CD4-positive, alpha-beta T cell treated with Interleukin-17A for 1 hour (primary cell): ENCODE measurements at regions not wholly inside any gene's neighbourhood (a gene's known extent, or its start where the extent isn't known, plus 50 kb on each side); places are given as distances from the start of the nearest gene placed in this dataset.
"Not testable (repeated sequence)": the region's sequence is repeated elsewhere in the genome, so short reads cannot be mapped to it uniquely, and the experiment has no call there.

Experiments
- DNase-seq: peaks from one replicate; pipeline ENCODE4 v3.0.0-alpha.2; 2020

DNA sequence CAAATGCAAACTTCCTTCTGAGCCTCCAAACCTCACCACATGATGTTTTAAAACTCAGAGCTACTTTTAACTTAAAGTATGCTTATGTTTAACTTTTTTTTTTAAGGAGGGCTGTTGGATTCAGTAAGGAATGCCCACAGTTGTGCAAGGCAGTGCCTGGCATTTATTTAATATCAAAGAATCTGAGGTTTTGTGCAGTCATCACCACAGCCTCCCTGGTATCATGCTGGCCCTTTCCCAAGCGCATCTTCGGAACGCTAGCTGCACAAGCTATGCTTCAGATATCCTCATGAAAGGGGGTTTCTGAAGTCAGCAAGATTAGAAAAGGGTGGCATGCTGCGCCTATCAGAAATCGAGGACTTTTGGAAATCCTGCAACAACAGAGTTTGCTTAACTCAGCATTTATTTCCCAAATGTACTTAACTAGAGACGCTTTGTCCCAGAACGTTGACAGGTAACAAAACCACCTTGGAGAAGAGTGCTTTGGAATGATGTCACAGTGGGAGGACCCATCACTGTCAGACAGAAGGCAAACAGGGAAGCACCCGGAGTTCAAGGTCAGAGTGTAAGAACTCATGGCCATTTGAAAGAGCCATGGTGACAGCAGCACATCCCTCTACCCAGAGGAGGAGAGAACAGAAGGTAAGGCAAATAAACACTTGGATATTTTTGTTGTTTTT lies 120.2 kb upstream of the IGF1R start:
- DNase-seq: no peak

DNA sequence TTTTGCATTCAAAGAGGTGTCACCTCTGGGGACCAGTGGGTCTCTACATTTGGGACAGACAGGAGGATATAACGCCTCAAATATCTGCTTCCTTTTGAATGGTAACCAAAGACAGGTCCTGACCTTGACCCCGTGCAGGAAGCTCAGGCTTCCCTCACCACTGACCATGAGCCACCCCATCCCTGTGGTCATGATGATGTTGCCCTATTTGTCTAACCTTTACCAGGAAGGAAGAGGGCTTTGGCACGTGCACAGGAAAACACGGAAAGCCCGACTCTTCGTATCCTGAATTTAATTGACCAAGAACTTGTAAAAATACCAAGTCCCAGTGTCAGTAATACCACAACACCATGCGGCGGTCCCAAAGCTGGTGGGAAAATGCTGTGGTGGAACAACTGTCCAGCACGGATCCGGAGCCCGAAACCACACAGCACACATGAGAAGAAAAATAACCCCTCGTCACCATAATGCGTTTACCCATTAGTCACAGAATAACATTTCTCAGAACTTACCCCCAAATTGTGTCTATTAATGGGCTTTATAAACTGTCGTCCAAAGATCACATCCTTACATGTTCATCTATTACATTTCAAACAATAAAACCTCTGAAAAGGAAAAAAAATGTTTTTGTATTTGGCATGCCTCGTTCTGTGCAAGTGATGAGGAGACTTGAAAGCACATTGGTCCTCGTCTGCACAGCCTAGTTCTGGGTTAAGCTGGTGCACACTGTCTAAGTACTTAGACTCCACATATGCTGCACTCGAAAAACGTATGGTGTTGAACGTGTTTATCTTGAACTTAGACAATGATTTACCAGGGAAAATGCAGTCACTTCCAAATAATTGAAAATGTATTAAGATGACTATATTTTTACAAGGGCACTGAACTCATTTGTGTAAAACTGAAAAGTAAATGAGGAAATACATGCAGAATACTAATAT lies 118.9 kb upstream of the IGF1R start:
- no peak for DNase-seq

DNA sequence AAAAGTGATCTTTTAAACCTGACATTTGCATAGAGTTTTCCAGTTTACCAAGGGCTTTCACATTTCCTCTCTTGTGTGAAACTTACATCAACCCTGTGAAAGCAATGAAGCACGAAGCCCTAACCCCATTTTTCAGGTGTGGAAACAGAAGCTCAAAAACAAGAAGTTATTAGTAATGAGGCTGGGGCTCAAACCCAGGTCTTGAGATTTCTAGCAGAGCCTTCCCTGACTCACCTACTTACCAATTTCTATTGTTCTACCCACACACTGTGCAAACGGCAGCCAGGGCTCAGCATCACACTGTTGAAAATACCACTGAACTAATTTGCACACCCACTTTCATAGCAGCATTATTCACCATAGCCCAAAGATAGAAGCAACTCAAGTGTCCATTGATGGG lies 117.8 kb upstream of the IGF1R start:
- no peak for DNase-seq

DNA sequence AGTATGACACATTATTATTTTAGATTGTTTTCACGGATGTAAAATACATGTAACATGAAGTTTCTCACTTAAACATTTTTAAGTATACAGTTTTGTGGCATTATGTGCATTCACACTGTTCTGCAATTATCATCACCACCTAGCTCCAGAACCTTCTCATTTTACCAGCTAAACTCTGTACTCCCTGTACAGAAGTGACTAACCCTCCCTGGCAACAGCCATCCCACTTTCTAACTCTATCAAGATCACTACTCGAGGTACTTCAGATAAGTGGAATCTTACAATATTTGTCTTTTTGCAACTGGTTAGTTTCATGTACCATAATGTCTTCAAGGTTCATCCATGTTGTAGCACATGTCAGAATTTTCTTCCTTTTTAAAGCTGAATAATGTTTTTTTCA lies 116.3 kb upstream of the IGF1R start:
- no peak for DNase-seq

DNA sequence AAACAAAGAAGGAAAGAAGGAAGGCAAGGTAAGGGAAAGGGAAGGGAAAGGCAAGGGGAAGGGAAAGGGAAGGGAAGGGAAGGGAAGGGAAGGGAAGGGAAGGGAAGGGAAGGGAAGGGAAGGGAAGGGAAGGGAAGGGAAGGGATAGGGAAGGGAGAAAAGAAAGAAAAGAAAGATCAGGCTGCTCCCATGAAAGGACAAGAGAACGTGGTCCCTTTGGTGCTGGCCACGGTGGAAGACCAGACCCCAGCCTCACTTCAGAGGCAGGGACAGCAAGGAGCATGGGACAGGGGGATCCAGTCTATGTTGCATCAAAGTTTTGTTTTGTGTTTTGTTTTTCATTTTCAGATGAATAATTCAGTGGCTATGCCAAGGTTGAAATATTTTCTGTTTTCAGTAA lies 111.4 kb upstream of the IGF1R start:
- no peak for DNase-seq

DNA sequence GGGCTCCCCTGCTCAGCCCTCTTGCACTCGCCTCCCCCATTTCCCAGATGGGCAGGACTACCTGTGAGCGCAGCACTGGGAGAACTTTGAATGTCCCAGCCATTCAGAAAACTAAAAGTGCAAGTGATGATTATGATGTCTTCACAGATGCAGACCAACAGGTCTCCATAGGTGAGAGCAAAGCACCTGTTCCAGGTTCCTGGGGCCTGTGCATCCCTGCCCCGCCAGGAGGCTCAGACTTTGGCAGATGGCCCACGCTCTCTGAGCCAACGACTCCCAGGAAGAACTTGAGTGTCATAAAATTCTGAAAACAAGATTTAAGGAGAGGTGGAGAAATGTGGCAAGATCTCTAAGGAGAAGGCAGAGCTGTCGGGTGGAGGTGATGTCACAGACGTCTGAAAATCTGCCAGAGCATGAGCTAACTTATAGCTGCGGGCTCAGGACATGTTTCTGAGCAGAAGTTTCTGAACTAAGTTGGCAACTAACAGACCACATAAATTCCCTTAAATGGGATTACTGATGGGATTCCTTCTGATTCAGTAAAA lies 110.8 kb upstream of the IGF1R start:
- no peak for DNase-seq

DNA sequence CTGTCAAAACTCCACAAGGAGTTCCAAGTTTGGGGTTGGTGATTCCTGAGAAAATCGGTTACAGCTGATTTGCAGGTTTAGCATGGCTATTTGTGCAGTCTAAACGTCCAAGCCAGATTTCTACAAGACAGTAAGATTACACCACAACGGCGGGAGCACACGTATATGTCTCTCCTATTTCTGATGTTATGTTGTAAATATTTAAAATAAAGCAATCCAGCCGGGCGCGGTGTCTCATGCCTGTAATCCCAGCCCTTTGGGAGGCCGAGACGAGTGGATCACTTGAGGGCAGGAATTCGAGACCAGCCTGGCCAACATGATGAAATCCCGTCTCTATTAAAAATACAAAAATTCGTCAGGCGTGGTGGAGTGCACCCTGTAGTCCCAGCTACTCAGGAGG lies 106.8 kb upstream of the IGF1R start:
- no peak for DNase-seq

DNA sequence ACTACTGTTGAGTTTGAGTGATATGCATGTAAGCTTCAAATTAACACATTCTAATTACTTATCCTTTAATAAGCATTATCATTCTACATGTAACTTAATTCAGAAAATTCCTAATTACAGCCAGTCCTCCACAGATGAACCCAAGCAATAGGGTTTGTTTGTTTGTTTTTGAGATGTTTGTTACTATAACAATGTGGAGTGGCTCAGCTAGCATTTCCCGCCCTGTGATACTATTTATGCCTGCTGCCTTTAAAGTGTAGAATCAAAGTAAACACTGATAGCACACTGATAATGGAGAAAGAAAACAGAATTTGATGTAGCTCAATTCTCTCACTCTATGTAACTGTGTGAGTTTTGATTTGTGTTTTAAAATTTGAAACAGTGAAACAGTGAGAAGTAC lies 105.1 kb upstream of the IGF1R start:
- no peak for DNase-seq

DNA sequence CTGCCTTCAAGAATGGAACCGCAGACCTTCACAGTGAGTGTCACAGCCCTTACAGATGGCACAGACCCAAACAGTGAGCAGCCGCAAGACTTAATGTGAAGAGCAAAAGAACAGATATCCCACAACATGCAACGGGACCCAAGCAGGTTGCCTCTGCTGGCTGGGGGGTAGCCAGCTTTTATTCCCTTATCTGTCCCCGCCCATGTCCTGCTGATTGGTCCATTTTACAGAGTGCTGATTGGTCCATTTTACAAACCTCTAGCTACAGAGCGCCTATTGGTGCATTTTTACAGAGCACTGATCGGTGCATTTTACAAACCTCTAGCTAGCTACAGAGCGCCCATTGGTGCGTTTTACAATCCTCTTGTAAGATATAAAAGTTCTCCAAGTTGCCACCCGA lies 102.0 kb upstream of the IGF1R start:
- no peak for DNase-seq

DNA sequence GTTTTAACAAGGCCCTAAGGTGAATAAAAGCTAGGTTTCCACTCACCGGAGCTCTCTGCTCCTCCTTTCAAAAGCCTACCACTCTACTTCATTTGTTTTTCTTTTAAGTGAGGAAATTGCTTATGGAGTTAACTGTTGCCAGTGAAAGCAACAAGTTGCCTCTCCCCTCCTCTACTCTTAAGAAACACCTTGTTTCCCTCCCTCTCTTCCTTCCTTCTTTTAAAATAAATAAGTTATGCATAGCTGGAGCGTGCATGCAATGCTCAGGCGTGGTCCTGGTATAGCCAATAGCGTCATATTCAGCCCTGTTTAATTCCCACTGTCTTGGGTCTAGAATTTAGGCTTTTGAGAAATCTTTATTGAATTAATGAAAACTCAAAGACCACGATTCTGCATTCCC lies 101.1 kb upstream of the IGF1R start:
- no peak for DNase-seq

DNA sequence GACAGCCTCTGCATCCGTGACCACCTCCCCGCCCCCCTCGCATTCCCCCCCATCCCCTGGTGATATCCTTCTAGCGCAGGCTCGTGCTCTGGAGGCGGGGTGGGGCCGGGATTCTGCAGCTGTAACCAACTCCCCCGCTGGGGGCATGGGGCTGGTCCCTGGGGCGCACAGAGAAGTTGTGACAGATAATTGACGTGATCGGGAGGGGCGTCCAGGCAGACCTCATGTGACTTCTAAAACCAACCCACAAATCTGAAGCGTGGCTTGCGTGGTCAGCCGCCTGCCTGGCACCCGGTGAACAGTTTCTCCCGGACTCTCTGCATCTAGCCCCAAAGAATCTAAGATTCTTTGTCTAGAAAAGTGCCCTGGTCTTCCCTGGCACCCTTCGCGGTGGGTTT lies 100.6 kb upstream of the IGF1R start:
- no peak for DNase-seq

DNA sequence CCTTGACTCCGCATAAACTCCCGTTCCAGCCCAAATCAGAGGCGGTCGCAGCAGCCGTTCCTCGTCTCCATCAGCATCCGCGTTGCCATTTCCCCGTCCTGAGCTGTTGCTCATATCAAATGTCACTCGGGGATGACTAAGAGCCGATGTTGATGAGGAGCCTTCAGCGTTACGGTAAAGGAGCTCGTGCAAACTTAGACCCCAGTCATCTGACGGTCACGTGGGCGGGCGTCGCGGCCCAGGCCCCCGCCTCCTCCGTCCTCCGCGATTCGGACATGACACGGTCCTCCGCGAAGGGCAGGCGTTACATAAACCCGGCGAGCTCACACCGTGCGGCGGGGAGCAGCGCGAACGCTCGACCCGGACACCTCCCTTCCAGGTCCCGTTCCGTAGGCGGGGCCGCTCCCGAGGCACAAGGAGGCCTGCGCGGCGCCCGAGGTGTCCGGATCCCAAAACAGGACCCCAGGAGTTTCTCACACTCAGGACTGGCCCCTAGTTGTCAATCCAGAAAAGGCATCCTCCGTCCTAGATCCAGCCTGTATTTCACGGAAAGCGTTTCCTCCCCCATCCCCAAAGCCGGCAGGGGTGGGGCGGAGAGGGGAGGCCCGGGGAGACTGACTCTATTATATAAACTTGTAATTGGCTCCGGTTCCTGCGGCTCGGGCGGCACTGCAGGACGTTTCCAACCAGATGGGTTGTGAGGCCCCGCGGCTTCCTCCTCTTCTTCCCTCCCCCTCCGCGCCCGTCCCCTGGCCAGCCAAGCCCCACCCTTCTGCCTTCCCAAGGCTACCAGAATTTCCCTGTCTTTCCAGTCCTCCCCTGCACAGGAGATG lies 100.0 kb upstream of the IGF1R start:
- DNase-seq: peak; percentile 2

DNA sequence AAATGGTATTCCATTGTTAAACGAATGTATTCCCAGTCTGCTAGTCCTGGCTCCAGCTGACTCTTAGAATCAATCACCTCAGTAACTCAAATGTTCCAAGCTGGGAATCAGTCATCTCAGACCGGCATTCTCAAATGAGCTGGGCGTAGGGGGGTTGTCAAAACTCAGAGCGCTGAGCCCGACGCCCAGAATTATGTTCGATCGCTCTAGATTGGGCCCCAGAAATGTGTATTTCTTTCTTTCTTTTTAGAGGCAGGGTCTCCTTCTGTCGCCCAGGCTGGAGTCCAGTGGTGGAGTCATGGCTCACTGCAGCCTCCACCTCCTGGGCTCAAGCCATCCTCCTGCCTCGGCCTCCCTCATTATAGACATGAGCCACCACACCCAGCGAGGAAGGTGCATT lies 99.3 kb upstream of the IGF1R start:
- no peak for DNase-seq

DNA sequence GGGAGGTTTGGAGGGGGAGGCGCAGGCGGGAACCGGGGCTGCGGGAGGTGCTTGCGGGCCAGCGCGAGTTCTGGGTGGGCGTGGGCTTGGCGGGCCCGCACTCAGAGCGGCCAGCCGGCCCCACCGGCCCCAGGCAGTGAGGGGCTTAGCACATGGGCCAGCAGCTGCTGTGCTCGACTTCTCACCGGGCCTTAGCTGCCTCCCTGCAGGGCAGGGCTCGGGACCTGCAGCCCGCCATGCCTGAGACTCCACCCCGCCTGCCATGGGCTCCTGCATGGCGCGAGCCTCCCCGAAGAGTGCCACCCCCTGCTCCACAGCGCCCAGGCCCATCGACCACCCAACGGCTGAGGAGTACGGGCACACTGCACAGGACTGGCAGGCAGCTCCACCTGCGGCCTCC lies 98.6 kb upstream of the IGF1R start:
- no peak for DNase-seq

DNA sequence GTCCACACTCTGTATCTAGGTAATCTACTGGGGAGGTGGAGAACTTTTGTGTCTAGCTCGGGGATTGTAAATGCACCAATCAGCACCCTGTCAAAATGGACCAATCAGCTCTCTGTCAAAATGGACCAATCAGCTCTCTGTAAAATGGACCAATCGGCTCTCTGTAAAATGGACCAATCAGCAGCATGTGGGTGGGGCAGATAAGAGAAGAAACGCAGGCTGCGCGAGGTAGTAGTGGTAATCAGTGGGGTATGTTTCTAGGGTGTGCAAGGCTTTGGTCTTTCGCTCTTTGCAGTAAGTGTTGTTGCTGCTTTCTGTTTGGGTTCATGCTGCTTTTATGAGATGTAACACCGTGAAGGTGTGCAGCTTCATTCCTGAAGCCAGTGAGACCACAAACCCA lies 98.0 kb upstream of the IGF1R start:
- DNase-seq: not testable (repeated sequence)

DNA sequence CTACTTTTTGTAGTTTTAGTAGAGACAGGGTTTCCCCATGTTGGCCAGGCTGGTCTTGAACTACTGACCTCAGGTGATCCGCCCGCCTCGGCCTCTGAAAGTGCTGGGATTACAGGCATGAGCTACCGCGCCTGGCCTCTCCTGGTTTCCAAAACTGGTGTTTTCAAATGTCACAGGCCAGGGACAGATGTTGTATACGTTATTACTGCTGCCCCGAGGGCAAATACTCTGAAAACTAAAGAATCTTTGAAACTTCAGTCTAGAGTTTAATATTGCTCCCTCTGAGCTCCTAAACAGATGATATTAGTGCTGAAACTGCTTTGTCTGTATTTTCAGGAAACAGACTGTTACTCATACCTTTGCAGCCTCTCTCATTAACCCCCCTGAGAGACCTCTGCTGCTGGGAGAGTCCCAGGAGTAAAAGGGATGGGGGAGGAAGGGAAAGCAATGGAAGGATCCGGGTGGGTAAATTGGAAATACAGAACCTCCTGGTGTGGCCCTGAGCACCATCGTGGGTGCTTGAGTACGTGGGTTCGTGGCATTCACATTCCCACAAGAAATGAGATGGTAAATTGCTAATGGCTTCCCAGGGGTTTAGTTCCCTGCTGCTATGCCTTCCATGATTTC lies 96.3 kb upstream of the IGF1R start:
- no peak for DNase-seq

DNA sequence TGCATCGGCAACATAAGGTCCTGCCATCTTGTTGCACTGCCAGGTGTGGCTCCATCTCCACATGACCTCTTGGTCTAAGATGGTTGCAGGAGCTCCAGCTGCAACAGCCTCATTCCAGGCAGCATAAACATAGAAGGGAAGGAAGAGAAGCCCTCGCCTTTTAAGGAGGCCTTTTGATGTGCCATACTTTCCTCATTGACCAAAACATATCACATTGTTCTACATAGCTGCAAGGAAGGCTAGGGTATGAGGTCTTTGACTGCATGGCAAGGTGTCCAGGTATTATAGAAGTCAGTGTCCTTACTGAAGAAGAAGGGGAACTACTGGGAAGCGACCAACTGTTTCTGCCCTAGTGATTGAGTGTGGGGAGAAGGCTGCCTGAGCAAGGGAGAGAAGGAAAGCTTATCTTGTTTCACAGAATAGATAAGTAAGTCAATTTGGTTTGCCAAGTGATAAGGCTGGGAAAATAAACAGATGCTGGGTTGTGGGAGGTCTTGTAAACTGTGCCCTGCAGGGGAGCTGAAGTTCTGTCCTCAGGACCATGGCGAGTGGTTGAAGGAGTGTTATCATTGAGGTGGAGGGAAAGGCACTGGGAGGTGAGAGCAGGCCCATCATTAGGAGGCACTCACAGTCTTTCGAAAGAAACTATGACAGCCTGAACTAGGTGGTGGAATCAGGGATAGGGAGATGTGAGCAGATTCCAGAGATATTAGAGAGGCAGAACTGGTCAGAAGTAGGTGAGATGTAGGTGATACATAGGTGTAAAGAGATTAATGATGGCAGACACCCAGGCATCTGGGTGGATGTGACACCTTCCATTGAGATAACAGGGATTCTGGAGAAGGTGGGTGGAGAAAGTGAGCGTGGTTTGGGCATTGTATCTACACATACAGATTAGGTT lies 93.8 kb upstream of the IGF1R start:
- DNase-seq: no peak

DNA sequence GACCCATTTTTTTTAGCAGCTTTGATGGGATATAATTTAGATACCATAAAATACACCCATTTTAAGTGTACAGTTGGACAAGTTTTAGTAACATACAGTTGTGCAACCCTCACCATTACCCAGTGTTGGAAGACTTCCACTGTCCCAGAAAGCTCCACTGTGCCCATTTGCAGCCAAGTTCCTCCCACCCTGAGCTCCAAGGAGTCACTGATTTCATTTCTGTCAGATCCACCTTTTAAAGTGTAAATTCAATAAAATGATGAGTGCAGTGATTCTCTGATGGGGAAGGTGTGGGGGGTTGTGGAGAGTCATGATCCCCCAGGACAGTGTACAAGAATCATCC lies 93.2 kb upstream of the IGF1R start:
- no peak for DNase-seq

DNA sequence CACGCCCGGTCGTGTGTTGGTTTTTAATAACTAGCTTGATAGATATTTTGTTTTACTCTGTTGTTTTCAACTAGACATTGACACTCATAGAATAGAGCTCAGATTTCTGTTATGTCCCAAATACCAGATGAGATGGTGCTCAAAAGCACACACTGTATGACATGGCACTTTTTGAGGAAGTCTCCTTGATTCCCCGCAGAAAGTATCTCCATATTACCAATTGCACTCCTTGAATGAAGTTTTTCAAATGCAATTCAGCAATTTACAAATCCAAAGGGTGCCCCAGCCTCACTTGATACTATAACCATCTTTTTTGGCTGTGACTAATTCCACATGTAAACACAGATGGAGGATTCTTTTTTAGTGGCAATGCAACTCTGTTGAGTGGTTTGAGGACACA lies 92.0 kb upstream of the IGF1R start:
- DNase-seq: no peak

DNA sequence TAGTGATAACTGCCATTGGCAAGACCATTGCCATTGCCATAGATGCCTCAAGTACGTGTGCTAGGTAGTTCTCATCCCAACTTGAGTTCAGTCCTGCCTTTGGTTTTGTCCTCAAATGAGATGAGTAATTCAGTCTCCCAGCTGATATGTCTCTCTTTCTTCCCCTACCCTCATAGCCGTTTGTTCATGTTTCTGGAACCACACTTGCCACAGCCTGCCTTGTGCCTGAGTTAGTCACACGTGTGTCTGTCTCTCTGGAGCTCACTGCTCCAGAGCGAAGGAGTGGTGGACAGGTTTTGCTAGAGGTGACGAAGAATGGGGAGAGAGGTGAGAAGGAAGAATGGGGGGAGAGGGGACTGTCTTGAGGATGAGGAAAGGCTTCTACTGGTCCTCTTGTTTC lies 88.0 kb upstream of the IGF1R start:
- no peak for DNase-seq

DNA sequence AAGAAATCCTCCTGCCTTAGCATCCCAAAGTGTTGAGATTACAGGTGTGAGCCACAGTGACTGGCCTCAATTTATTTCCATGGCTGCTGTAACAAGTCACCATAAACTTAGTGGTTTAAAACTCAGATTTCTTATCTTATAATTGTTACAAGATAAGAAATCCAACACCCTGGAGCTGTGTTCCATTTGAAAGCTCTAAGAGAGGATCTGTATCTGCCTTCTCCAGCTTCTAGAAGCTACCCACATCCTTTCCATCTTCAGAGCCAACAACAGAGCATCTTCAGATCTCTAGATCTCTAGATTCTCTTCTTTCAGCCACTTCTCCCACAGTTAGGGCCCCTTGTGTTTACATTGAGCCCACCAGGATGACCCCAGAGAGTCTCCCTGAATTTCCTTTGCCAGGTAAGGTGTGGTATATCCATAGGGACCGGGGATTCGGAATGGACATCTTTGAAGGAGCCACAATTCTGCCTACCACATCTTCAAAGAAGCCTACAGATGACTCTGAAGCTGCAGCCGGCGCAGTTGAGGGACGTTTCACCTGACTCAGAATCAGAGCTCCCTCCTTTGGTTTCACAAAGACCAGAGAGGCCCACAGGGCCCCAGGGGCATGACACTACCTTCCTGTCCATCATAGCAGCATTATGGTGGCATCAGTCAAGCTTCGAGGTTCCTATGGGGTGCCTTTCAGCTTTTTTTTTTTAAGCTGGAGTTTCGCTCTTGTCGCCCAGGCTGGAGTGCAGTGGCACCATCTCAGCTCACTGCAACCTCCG lies 87.0 kb upstream of the IGF1R start:
- DNase-seq: no peak
